CD4-positive, alpha-beta T cell treated with Interleukin-4 for 4 hours (primary cell): ENCODE measurements at regions not wholly inside any gene's neighbourhood (a gene's known extent, or its start where the extent isn't known, plus 50 kb on each side); places are given as distances from the start of the nearest gene placed in this dataset.
"Not testable (repeated sequence)": the region's sequence is repeated elsewhere in the genome, so short reads cannot be mapped to it uniquely, and the experiment has no call there.

ENCODE experiments used
- DNase-seq: peaks from one replicate; pipeline ENCODE4 v3.0.0-alpha.2; 2020

DNA sequence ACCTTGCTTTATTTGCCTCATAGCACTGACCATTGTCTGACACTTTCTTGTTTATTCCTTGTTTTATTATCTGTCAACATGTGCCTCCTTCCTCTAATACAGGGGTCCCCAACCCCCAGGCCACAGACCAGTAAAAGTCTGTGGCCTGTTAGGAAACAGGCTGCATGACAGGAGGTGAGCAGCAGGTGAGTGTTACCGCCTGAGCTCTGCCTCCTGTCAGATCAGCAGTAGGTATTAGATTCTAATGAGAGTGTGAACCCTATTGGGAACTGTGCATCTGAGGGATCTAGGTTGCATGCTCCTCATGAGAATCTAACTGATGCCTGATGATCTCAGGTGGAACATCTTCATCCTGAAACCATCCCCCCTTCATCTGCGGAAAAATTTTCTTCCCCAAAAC lies 228.0 kb downstream of the HINT1 start:
- no peak for DNase-seq

DNA sequence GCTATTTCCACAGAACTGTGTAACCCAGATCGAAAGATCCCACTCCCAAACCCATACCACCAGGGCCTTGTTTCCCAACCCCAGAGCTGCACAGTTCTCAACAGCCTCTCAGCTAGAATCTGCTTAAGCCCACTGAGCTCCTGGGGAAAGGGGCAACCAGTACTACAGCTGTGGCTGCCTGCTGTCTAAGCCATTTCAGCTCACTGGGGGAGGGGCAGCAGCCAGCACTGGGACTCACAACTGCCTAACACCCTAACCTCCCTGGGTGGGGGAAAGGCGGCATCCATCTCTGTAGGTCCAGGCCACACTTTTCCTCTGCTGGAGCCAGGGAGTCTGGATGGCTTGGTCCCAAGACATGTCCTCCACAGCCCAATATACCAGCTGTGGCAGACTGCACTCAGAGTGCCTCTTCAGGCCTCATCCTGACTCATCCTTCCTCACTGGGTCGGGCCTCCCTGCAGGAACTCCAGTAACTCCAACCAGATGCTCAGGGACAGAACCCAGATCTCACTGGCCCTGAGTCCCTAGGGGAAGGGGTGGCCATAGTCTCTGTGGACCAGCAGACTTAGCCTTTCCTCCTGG lies 241.4 kb downstream of the HINT1 start:
- DNase-seq: no peak

DNA sequence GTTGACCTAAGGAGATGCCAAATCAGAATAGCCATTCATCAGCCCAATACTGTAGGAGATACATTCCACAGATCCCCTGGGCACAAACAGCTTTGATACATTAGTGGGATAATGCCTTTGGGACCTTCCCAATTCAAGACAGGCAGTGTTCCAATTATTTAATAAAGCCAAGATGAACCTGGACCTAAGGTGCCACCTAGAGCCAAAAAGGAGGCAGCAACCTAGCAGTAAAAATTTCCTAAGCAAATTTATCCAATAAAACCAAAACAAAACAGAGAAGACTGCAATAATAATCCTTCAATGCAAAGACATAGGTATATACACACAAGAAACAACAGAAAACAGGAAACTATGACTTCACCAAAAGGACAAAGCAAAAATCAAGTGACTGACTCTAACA lies 253.0 kb downstream of the HINT1 start:
- DNase-seq: no peak

DNA sequence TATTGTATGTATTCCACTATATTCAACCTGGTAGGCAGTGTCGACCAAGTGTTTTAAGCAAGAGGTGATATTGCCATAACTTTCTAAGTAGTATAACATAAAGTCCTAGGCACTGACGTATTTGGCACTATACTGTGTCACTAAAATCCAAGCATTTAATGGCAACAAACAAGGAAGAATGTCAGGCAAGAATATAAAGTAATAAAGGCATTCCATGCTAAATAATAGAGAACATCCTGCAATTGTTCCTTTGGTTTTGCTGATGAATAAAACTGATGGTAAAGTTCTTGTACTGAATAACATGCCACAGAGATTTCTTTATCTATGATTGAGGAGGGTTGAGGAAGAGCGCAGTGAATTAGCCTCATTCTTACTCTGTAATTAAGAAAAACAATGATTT lies 256.9 kb downstream of the HINT1 start:
- no peak for DNase-seq

DNA sequence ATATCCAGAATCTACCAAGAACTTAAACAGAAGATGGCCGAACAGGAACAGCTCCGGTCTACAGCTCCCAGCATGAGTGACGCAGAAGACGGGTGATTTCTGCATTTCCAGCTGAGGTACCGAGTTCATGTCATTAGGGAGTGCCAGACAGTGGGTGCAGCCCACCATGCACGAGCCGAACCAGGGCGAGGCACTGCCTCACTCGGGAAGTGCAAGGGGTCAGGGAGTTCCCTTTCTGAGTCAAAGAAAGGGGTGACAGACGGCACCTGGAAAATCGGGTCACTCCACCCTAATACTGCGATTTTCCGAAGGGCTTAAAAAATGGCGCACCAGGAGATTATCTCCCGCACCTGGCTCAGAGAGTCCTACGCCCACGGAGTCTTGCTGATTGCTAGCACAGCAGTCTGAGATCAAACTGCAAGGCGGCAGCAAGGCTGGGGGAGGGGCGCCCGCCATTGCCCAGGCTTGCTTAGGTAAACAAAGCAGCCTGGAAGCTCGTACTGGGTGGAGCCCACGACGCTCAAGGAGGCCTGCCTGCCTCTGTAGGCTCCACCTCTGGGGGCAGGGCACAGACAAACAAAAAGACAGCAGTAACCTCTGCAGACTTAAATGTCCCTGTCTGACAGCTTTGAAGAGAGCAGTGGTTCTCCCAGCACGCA lies 267.4 kb downstream of the HINT1 start:
- not testable (repeated sequence) for DNase-seq

DNA sequence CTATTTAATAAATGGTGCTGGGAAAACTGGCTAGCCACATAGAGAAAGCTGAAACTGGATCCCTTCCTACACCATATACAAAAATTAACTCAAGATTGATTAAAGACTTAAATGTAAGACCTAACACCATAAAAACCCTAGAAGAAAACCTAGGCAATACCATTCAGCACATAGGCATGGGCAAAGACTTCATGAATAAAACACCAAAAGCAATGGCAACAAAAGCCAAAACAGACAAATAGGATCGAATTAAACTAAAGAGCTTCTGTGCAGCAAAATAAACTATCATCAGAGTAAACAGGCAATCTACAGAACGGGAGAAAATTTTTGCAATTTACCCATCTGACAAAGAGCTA lies 267.9 kb downstream of the HINT1 start:
- not testable (repeated sequence) for DNase-seq

DNA sequence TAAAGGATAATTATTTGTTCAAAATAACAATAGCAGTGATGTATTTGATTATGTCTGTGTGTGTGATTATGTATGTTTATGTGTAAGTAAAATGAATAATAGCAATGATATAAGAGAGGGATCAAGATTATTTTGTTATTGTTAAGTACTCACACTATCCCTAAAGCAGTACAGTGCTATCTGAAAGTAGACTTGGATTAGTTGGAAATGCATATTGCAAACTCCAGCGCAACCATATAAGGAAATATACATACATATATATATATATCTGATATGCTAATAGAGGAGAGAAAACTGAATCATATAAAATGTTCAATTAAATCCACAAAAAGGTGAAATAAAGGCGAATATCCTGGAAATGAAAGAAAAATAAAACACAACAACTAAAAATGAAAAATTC lies 268.4 kb downstream of the HINT1 start:
- no peak for DNase-seq

DNA sequence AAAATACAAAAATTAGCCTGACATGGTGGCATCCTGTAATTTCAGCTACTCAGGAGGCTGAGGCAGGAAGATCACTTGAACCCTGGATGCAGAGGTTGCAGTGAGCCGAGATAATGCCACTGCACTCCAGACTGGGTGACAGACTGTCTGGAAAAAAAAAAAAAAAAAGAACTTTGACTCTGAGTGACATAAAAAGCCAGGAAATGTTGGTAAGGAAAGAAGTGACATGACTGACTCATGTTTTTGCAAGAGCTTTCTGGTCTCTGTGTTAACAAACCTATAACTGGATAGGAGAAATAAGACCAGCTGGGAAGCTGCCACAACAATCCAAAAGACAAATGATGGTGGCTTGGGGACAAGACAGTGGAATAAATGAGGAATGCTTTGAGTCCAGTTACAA lies 272.1 kb downstream of the HINT1 start:
- DNase-seq: no peak

DNA sequence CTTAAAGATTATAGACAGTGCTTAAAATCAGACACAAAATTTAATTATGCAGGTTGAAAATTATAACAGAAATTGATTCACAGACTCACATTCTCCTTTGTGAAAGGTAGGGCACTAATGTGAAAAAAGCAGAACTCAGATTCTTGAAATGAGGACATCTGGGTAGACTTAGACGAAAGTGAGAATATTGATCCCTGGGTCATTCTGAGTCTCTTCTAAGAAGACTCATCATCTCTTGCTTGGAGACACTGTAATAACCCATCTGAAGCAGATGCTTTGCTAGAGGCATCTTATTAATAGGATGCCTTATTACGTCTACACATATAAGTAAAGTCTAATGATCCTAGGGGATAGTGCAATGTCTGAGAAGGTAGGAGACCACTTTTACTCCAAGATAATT lies 274.4 kb downstream of the HINT1 start:
- no peak for DNase-seq

DNA sequence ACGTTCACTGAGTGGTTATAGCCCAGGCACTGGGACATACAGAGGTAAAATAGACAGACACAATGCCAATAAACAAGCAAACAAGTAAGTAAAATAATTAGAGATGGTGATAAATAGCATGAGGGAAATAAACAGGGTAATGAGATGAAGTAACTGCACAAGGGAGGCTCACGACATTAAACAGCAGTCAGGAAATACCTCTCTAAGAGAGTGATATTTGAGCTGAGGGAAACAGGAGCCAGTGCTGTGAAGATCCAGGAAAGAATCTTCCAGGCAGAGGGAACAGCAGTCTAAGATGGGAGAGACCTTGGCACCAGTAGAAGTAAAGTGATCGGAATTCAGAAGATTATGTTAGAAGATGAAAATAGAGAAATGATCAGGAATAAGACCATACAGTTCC lies 279.4 kb downstream of the HINT1 start:
- no peak for DNase-seq

DNA sequence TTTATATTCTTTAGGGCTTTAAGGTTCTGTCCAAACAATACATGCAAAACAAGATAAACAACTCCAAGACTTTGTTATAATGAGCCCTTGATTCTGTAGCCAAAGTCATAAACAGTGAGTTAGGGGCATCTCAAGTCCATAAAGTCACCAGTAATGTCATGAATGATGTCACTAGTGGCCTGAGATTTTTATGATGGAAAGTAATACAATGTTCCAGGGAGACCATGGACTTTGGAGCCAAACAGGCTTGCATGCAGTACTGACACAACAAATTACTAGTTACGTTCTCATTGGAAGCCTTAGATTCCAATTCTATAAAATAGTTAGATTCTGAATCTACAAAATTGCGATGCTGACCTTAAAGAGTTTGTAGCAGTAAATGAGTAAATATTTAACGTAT lies 280.0 kb downstream of the HINT1 start:
- no peak for DNase-seq

DNA sequence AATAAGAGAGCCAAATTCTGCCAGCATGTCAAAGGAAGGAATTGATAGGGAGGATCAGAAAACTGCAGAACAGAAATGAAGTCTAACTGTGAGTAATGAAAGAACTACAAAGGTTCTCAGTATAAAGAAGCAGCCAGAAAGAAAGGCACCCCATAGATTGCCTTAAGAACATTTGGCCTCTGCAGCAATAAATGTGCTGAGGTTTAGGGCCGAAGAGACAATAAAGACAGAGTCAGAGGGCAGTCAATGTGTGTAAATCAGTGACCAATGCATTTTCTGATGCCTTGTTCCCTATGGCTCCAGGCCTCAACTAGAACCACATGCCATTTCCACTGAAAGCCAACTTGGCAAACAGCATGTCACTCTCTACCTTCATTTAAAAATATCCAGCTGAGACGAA lies 281.0 kb downstream of the HINT1 start:
- no peak for DNase-seq

DNA sequence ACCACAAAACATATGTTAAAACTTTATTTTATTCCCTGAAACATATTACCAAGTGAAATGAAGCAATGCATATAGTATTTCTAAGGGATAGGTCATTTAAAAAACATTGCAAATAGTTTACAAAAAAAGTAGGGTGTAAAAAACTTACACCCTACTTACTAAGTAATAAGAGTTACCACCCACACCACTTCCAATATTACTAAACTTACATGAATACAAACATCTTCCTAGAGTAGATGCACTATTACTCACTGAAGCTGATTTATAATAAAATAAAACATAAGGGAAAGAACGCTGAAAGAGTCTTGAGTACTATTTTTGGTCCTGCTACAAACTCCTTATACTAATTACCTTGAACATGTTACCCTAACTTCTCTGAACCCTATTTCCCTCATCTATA lies 289.4 kb downstream of the HINT1 start:
- DNase-seq: no peak

DNA sequence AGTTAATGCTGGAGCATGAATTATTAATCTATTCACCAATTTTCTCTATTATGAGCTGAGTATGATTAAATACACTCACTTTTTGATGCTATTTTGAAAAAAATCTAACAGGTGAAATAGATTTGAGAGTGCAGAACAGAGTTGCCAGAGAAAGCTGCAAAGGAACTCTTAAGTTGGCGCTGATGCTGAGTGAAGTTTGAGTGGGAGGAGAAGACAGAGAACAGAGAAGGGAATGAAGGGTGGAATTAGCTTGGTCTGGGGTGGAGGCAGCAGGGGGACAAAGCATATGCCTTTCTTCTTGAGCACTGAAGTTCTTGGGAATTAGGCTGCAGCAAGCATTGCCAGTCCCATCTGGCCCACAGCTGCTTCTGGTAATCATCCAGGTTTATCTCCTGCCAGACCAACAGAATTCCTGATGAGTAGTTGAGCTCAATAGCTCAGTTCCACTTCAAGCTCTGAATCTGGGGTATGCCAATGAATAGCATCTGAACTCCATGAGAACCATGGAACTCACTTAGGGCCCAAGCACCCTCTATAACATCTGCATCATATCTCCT lies 290.1 kb downstream of the HINT1 start:
- no peak for DNase-seq

DNA sequence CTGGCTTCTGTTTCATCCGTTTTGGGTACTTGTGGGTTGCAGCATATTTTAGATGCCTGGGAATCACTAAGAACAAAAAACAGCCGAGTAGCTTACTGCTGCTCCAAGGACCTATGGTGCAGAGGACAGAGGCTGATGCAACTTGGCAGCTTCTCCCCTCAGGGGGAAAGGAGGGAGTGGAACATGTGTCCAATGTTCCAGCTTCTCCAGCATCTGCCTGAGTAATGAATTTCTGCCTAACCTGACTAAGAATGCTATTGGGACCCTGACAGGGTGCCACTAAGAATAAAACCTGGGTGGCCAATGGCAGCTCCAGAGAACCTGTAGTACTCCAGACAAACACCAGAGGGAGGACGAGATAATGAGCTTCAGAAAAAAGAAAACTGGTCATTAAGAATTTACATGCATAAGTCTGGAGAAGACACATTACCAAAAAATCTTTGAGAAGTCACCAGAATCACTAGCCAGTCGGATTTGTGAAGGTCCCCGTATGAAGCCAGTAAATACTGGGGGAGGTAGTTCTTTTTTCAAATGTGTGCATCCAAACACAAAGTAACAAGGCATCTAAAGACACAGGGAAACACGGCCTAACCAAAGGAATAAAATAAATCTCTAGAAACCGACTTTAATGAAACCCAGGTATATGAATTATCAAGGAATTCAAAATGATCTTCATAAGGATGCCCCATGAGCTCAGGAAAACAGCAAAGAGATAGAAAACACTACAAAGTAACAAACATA lies 293.5 kb downstream of the HINT1 start:
- peak; percentile 51 for DNase-seq

DNA sequence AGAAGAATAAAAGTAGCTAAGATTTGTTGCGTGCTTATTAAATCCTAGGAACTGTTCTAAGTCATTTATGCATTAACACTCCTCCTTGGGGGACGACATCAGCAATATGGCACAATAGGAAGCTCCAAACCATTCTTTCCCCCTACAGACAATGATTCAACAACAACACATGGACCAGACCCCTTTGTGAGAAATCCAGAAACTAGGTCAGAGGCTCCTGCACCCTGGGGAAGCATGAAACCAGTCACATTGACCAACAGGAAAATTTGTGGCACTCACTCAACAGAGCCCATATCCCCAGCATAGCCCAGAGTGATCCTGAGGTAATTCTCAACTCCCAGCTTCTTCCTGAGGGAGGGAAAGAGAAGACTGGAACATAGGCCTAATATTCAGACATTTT lies 294.4 kb downstream of the HINT1 start:
- DNase-seq: no peak

DNA sequence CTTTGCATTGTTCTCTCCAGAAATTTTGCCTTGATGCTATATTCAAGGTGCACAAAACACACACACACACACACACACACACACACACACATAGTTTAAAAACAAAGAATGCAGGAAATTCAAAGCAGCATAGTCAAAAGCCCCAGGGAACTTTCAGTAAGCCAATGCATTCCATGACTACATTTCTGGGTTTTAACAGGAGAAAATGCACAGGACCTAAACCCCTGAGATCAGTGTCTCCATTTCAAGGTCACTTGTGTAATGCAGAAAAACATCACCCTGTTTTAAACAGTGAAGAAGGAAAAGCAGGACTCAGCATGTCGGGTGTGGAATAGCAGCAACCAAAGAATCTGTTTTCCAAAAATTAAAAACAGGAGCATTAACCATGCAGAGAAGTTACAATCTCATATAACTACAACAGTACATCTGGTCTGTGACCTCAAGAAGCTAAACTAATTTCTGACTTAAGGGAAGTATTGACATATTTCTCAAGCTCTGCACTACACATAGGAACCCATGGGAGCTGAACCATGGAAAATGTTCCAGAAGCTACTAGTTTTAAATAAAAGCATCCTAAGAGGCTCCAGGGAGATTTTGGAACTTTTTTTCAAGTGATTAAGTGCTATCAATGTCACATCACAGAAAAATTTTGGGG lies 296.7 kb downstream of the HINT1 start:
- no peak for DNase-seq

DNA sequence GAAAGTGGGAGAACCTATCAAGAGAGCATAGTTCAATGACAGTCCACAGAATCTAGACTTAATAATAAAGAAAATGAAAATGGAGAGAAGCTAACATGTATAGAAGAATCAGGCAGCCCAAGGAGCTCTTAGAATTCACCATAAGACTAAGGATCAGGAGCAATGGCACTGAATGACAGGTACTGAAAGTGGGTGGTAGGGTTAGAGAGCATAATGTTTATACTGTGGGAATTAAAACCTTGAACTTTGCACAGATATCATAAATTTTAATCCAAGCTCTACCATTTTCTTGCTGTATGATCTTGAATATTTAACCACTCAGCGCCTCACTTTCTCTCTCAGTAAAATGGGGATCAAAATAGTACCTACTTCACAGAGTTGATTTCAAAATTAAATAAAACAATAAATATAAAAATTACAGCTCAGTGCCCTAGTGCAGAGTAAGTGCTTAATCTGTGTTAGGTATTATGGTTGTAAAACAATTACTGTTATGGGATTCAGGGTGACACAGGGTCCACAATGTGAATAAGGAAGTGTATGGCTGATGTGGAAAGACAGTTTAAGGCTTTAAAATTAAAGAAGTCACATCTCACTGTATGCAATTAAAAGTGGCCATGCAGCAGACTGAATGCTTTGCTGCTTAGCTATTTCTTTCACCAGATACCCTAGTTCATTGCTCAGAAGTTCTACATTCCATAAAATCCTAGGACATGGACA lies 319.8 kb downstream of the HINT1 start:
- DNase-seq: no peak

DNA sequence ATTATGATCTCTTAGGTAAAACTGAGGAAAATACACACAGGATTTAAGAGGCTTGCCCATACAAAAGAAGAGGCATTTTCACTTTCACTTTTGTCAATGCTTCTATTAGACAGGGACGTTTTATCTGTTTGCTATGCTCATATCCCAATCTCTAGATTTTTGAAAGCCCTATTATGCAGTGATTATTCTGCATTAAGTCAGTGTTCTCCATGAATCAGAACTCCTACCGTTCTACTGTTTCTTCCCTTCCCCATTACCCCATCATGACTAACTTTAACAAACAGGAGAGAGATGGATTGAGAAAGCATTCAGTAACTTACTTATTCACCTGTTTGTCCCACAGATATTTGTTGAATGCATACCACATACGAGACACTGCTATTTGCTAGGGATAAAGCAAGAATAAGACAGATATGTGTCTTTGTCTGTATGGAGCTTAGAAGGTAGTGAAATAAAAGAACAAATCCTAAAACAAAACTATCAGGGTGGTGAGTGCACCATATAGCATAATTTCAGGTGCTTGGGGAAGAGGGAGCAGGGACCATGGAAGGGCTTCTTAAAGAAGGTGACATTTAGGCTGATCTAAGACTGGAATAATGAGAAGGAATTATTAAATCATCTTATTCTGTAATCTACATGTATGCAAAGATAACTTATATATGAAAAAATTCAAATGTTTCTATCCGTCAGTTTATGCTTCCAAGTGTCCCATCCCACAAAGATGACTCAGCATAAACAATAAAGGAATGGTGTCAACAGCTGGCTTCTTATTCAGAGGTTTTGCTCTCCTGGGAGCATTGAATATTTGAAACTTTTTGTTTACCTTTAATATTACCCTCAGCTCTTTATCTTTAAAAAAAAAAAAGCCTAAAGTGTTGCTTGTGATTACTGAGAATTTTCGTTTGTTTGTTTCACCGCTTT lies 328.1 kb downstream of the HINT1 start:
- DNase-seq: no peak

DNA sequence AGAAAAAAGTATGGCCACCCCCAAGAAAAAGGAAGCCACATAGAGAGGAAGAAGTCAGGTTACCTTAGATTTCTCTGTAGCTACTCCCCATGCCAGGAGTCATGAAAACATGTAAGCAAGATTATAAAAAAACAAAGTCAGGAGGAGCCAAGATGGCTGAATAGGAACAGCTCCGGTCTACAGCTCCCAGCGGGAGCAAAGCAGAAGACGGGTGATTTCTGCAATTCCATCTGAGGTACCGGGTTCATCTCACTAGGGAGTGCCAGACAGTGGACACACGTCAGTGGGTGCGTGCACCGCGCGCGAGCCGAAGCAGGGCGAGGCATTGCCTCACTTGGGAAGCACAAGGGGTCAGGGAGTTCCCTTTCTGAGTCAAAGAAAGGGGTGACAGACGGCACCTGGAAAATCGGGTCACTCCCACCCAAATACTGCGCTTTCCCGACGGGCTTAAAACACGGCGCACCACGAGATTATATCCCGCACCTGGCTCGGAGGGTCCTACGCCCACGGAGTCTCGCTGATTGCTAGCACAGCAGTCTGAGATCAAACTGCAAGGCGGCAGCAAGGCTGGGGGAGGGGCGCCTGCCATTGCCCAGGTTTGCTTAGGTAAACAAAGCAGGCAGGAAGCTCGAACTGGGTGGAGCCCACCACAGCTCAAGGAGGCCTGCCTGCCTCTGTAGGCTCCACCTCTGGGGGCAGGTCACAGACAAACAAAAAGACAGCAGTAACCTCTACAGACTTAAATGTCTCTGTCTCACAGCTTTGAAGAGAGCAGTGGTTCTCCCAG lies 347.3 kb downstream of the HINT1 start:
- DNase-seq: not testable (repeated sequence)

DNA sequence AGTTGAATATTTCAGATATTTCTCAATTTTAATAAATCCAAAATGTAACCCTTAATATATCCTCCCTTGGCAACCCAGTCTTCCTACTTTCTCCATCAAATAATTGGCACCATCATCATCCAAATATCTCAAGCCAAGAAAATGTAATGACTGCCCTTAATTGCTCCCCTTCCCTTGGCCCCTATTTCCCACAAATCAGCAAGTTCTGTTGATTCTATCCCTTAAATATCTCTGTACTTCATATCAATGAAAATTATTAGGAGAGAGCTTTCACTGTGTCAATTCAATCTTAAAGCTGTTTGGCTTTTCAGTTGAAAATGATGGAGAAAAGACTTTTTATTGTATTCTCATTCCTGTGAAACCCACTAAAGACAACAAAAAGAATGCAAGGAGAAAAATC lies 349.8 kb downstream of the HINT1 start:
- no peak for DNase-seq
